ENCODE measurements at regions not wholly inside any gene's neighbourhood (a gene's known extent, or its start where the extent isn't known, plus 50 kb on each side); places are given as distances from the start of the nearest gene placed in this dataset.

DNA sequence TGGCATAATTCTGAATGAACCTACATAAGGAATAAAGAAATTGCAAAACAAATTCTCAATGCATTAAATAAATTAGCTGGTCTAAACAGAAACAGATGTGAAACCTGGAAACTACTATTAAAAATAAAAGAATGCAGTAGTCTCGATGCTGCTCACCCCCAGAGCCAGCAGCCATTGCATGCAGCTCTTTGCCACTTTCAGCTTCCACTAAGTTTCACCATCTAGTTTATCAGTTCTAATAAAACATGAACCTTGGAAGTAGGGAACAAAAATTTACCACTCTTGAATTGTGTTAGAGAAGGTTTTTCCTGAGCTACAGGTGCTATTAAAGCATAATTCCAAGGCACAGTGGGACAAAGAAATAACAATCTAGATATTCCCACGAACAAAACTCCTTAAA, 239.4 kb upstream of the HSFY2 start:
- H3K4me1 Mint-ChIP-seq (ENCODE audit: low read depth) = no peaks in the 10 kb centered on the region
- Histone ChIP-seq H3K9me3 (ENCODE audit: control insufficient read depth in 1 of 2, insufficient read depth in 1 of 2, low read length in 2 of 2) (no peaks in the 10 kb centered on the region), H3K4me3 (ENCODE audit: low read length) (no peak overlapping the region), H3K4me1 (ENCODE audit: insufficient read depth, low read length) (no peaks in the 10 kb centered on the region), H3K27me3 (ENCODE audit: control insufficient read depth in 1 of 2, insufficient read depth in 2 of 2, low read length in 2 of 2) (no peaks in the 10 kb centered on the region), H3K27ac (ENCODE audit: low read depth in 1 of 2, low read length in 2 of 2) (no peak overlapping the region), H3K36me3 (ENCODE audit: insufficient read depth, low read length) (no peaks in the 10 kb centered on the region)
- no peaks in the 10 kb centered on the region for H3K27me3 Mint-ChIP-seq
- ATAC-seq (ENCODE audit: poor library complexity) (no peak), DNase-seq (no peak)
- CTCF ChIA-PET = no interaction called here
- intact Hi-C loops (cut with DNase I, micrococcal nuclease) = no loop called here
- H3K36me3 Mint-ChIP-seq (ENCODE audit: low read depth) = no peaks in the 10 kb centered on the region
- POLR2A ChIA-PET = no interaction called here
- H3K27ac Mint-ChIP-seq = no peak overlapping the region
- H3K4me3 Mint-ChIP-seq = no peak overlapping the region
- TF ChIP-seq, protein P1, sequence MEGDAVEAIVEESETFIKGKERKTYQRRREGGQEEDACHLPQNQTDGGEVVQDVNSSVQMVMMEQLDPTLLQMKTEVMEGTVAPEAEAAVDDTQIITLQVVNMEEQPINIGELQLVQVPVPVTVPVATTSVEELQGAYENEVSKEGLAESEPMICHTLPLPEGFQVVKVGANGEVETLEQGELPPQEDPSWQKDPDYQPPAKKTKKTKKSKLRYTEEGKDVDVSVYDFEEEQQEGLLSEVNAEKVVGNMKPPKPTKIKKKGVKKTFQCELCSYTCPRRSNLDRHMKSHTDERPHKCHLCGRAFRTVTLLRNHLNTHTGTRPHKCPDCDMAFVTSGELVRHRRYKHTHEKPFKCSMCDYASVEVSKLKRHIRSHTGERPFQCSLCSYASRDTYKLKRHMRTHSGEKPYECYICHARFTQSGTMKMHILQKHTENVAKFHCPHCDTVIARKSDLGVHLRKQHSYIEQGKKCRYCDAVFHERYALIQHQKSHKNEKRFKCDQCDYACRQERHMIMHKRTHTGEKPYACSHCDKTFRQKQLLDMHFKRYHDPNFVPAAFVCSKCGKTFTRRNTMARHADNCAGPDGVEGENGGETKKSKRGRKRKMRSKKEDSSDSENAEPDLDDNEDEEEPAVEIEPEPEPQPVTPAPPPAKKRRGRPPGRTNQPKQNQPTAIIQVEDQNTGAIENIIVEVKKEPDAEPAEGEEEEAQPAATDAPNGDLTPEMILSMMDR (IDR thresholded peaks at IDR 0.05) = no peak
- H3K9me3 Mint-ChIP-seq = peaks cover 1% of the 10 kb centered on the region

DNA sequence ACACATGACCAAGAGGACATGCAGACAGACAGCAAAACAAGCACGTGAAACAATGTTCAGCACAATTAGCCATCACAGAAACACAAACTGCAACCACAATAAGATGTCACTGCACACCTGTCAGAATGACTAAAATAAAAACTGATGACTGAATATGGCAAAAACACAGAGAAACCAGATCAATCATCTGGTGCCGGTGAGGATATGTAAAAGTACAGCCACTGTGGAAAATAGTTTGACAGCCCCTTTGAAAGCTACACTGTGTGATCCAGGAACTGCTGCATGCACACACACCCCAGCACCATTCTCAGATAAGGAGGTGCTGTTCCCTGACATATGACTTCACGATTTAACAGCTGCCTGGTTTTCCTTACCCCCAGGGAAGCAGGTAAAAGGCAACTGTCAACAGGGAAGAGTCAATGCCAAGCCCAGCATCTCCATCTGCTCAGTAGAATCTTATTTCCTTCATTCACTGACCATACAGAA, 238.1 kb upstream of the HSFY2 start:
- ATAC-seq (ENCODE audit: poor library complexity) = no peak
- Mint-ChIP-seq H3K9me3 (peaks cover 3% of the 10 kb centered on the region), H3K27ac (no peak overlapping the region), H3K4me1 (ENCODE audit: low read depth) (no peaks in the 10 kb centered on the region), H3K4me3 (no peak overlapping the region), H3K27me3 (no peaks in the 10 kb centered on the region), H3K36me3 (ENCODE audit: low read depth) (no peaks in the 10 kb centered on the region)
- Histone ChIP-seq H3K27me3 (ENCODE audit: control insufficient read depth in 1 of 2, insufficient read depth in 2 of 2, low read length in 2 of 2) (no peaks in the 10 kb centered on the region), H3K9me3 (ENCODE audit: control insufficient read depth in 1 of 2, insufficient read depth in 1 of 2, low read length in 2 of 2) (no peaks in the 10 kb centered on the region), H3K4me3 (ENCODE audit: low read length) (no peak overlapping the region), H3K36me3 (ENCODE audit: insufficient read depth, low read length) (no peaks in the 10 kb centered on the region), H3K4me1 (ENCODE audit: insufficient read depth, low read length) (no peaks in the 10 kb centered on the region), H3K27ac (ENCODE audit: low read depth in 1 of 2, low read length in 2 of 2) (no peak overlapping the region)
- DNase-seq = no peak
- TF ChIP-seq, protein P1 (IDR thresholded peaks at IDR 0.05) = no peak
- intact Hi-C loops (cut with DNase I, micrococcal nuclease) = no loop called here
- ChIA-PET CTCF (no interaction called here), POLR2A (no interaction called here)

DNA sequence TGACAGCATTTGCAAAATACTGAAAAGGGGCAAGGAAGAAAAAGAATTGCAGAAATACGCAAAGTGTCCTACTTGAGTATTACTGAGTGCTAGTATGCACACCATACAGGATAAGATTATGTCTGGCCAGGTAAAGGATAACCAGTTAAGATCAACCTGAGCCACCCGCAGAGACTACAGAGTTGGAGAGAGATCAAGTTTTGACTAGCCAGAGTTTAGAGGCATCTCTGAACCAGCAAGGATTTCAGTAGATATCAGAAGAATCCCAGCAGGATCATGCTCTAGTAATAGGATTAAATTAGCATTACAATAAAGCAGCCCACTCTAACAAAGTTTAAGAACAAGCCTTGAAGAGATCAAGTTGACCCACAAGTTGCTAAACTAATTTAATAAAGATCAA, 232.7 kb upstream of the HSFY2 start:
- no peak for ATAC-seq (ENCODE audit: poor library complexity)
- intact Hi-C loops (cut with DNase I, micrococcal nuclease) = no loop called here
- no peak for DNase-seq
- ChIA-PET POLR2A (no interaction called here), CTCF (no interaction called here)
- Histone ChIP-seq H3K36me3 (ENCODE audit: insufficient read depth, low read length) (no peaks in the 10 kb centered on the region), H3K27ac (ENCODE audit: low read depth in 1 of 2, low read length in 2 of 2) (no peak overlapping the region), H3K4me1 (ENCODE audit: insufficient read depth, low read length) (no peaks in the 10 kb centered on the region), H3K9me3 (ENCODE audit: control insufficient read depth in 1 of 2, insufficient read depth in 1 of 2, low read length in 2 of 2) (no peaks in the 10 kb centered on the region), H3K27me3 (ENCODE audit: control insufficient read depth in 1 of 2, insufficient read depth in 2 of 2, low read length in 2 of 2) (no peaks in the 10 kb centered on the region), H3K4me3 (ENCODE audit: low read length) (no peak overlapping the region)
- Mint-ChIP-seq H3K9me3 (peaks cover 3% of the 10 kb centered on the region), H3K4me1 (ENCODE audit: low read depth) (no peaks in the 10 kb centered on the region), H3K36me3 (ENCODE audit: low read depth) (no peaks in the 10 kb centered on the region), H3K4me3 (no peak overlapping the region), H3K27me3 (no peaks in the 10 kb centered on the region), H3K27ac (no peak overlapping the region)
- TF ChIP-seq, protein P1 (IDR thresholded peaks at IDR 0.05) = no peak

Measured in CD4-positive, alpha-beta T cell (primary cell).